ENCODE measurements at regions not wholly inside any gene's neighbourhood (a gene's known extent, or its start where the extent isn't known, plus 50 kb on each side); places are given as distances from the start of the nearest gene placed in this dataset.

- DNase-seq (ENCODE audit: low read depth, low spot score) (no peak), ATAC-seq (no peak)
- H3K4me1 ChIP-seq (ENCODE audit: control insufficient read depth, insufficient read depth, low read length), result no peaks in the 10 kb centered on the region
- POLR2A ChIA-PET, result no interaction called here
- intact Hi-C loops (cut with micrococcal nuclease; ENCODE audit: unreplicated experiment), result no loop called here
- no TSS peak for BruUV-seq (replicated peaks)
- H3K27ac ChIP-seq (ENCODE audit: low read length), result no peak overlapping the region
- TF ChIP-seq TCF7L2 (IDR thresholded peaks at IDR 0.05; ENCODE audit: low read depth, low read length) (no peak), SIN3A (IDR thresholded peaks at IDR 0.05; ENCODE audit: borderline replicate concordance, insufficient read depth, low read depth, low read length) (no peak), REST (IDR thresholded peaks at IDR 0.05; ENCODE audit: insufficient read depth in 1 of 2, low read depth in 2 of 2, low read length in 1 of 2) (no peak), CTCF (IDR thresholded peaks at IDR 0.05) (no peak), POLR2AphosphoS5 (IDR thresholded peaks at IDR 0.05; ENCODE audit: low read depth, low read length) (no peak)
- H3K36me3 ChIP-seq (ENCODE audit: control insufficient read depth, insufficient read depth, low read length), result no peaks in the 10 kb centered on the region
- in situ Hi-C loops (cut with HindIII; ENCODE audit: low pct_unique_long_range_greater_than_20kb, low sequenced_read_pairs), result no loop called here
- no peaks in the 10 kb centered on the region for H3K9me3 ChIP-seq (ENCODE audit: control insufficient read depth, insufficient read depth, low read depth, low read length)
- H3K27me3 ChIP-seq (ENCODE audit: control insufficient read depth, insufficient read depth, low read length), result no peaks in the 10 kb centered on the region
- CTCF ChIA-PET, result no interaction called here
- no peak overlapping the region for H3K4me3 ChIP-seq (ENCODE audit: low read depth in 2 of 2, low read length in 2 of 2)
Observed at GRCh38 chr1:178025613-178026356, 55.9 kb upstream of the SEC16B start.

- intact Hi-C loops (cut with micrococcal nuclease; ENCODE audit: unreplicated experiment) (no loop called here), in situ Hi-C loops (cut with HindIII; ENCODE audit: low pct_unique_long_range_greater_than_20kb, low sequenced_read_pairs) (no loop called here)
- BruUV-seq (replicated peaks), result no TSS peak
- Histone ChIP-seq H3K4me1 (ENCODE audit: control insufficient read depth, insufficient read depth, low read length) (no peaks in the 10 kb centered on the region), H3K4me3 (ENCODE audit: low read depth in 2 of 2, low read length in 2 of 2) (no peak overlapping the region), H3K27ac (ENCODE audit: low read length) (no peak overlapping the region), H3K36me3 (ENCODE audit: control insufficient read depth, insufficient read depth, low read length) (no peaks in the 10 kb centered on the region), H3K9me3 (ENCODE audit: control insufficient read depth, insufficient read depth, low read depth, low read length) (no peaks in the 10 kb centered on the region), H3K27me3 (ENCODE audit: control insufficient read depth, insufficient read depth, low read length) (no peaks in the 10 kb centered on the region)
- TF ChIP-seq CTCF (IDR thresholded peaks at IDR 0.05), result no peak
- TF ChIP-seq POLR2AphosphoS5 (IDR thresholded peaks at IDR 0.05; ENCODE audit: low read depth, low read length), result no peak
- TF ChIP-seq TCF7L2 (IDR thresholded peaks at IDR 0.05; ENCODE audit: low read depth, low read length), result no peak
- TF ChIP-seq REST (IDR thresholded peaks at IDR 0.05; ENCODE audit: insufficient read depth in 1 of 2, low read depth in 2 of 2, low read length in 1 of 2), result no peak
- no peak for TF ChIP-seq SIN3A (IDR thresholded peaks at IDR 0.05; ENCODE audit: borderline replicate concordance, insufficient read depth, low read depth, low read length)
- no peak for DNase-seq (ENCODE audit: low read depth, low spot score)
- ChIA-PET CTCF (interaction anchor here (0.6 kb wide), 1 partner anchor 30 kb away, joined by 4 read pairs; no protein-coding TSS in a partner anchor), POLR2A (interaction anchor here (0.5 kb wide), 1 partner anchor 580 kb away, joined by 4 read pairs; no protein-coding TSS in a partner anchor)
- no peak for ATAC-seq
Observed at GRCh38 chr1:178028841-178029481, 59.1 kb upstream of the SEC16B start.

Measured in Panc1 (cell line).